SHP77 (cell line): ENCODE measurements at regions not wholly inside any gene's neighbourhood (a gene's known extent, or its start where the extent isn't known, plus 50 kb on each side); places are given as distances from the start of the nearest gene placed in this dataset.

Source experiments
- DNase-seq, 2 experiments: peaks; one replicate each; lab custom pipeline; 2025; lab: John Stamatoyannopoulos, UW

- no peak for DNase-seq
Observed at GRCh38 chr2:151156431-151156830, 105.2 kb downstream of the RBM43 start.

- DNase-seq, result no peak
Observed at GRCh38 chr2:151153601-151154000, 108.1 kb downstream of the RBM43 start.

GRCh38 chr2:151150331-151151320 lies 111.0 kb downstream of the RBM43 start:
- DNase-seq, result no peak

GRCh38 chr2:151138507-151138906 lies 123.2 kb downstream of the RBM43 start:
- no peak for DNase-seq

GRCh38 chr2:151137526-151137925 lies 124.1 kb downstream of the RBM43 start:
- DNase-seq, result no peak

- DNase-seq, result peak in 1 of 2 experiments; percentile 1
Observed at GRCh38 chr2:151120011-151120410, 141.7 kb downstream of the RBM43 start.

GRCh38 chr2:151119374-151119773 lies 142.3 kb downstream of the RBM43 start:
- DNase-seq, result no peak

GRCh38 chr2:151118269-151118668 lies 143.4 kb downstream of the RBM43 start:
- DNase-seq, result no peak

- no peak for DNase-seq
Observed at GRCh38 chr2:151114874-151115273, 146.8 kb downstream of the RBM43 start.

- no peak for DNase-seq
Observed at GRCh38 chr2:151113318-151113717, 148.3 kb downstream of the RBM43 start.

- DNase-seq, result no peak
Observed at GRCh38 chr2:151111599-151112278, 149.9 kb downstream of the RBM43 start.

GRCh38 chr2:151106805-151107506 lies 154.7 kb downstream of the RBM43 start:
- no peak for DNase-seq

GRCh38 chr2:151103551-151103950 lies 158.1 kb downstream of the RBM43 start:
- DNase-seq, result no peak

- DNase-seq, result no peak
Observed at GRCh38 chr2:151102226-151102625, 159.4 kb downstream of the RBM43 start.

- DNase-seq, result no peak
Observed at GRCh38 chr2:151098841-151099240, 162.8 kb downstream of the RBM43 start.

GRCh38 chr2:151097895-151098294 lies 163.8 kb downstream of the RBM43 start:
- no peak for DNase-seq

GRCh38 chr2:151097128-151097527 lies 164.5 kb downstream of the RBM43 start:
- no peak for DNase-seq

GRCh38 chr2:151096235-151096634 lies 165.4 kb downstream of the RBM43 start:
- no peak for DNase-seq

GRCh38 chr2:151095463-151095862 lies 166.2 kb downstream of the RBM43 start:
- DNase-seq, result no peak

- DNase-seq, result no peak
Observed at GRCh38 chr2:151091583-151091982, 170.1 kb downstream of the RBM43 start.

GRCh38 chr2:151087377-151087776 lies 174.3 kb downstream of the RBM43 start:
- no peak for DNase-seq

GRCh38 chr2:151085181-151085611 lies 176.5 kb downstream of the RBM43 start:
- no peak for DNase-seq
